Ovary (tissue), 3 donors: ENCODE measurements at regions not wholly inside any gene's neighbourhood (a gene's known extent, or its start where the extent isn't known, plus 50 kb on each side); places are given as distances from the start of the nearest gene placed in this dataset.

Source experiments
- POLR2A ChIP-seq: fragments of 450-650 bp; IDR thresholded peaks from one replicate; pipeline ENCODE4 v1.6.1; 2017; ENCODE audit warnings: antibody characterized with exemption, mild to moderate bottlenecking, moderate library complexity
- TF ChIP-seq, protein P1 (sequence below), 3 donors: fragments of 450-650 bp in 2 of 3; fragments of 200-600 bp in 1 of 3; IDR thresholded peaks; one replicate each; pipeline versions ENCODE4 v1.5.1 to v1.8.0; 2016 to 2022; ENCODE audit warnings: antibody characterized with exemption in 3 of 3, mild to moderate bottlenecking in 1 of 3
- donor health status: DM: no; HTN: no; CAD: no.

DNA sequence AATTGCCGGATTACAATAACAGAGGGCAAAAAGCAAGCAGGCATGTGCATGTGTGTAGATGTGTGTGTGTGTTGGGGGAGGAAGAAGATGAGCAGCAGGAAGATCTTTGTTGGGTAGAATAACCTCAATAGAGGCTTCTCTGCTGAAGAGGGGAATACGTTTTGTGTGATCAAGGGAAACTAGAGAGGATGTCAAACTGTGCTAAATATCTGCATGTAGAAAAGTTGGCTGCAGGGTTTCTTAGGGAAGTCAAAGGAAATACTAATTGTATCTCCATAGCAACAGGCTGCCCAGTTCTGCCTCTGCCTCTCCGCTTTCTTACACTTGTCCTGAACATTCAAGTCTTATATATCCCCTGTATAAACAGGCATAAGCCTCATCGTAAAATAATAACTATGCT is 190.1 kb upstream of the RND3 start:
- TF ChIP-seq, protein P1, sequence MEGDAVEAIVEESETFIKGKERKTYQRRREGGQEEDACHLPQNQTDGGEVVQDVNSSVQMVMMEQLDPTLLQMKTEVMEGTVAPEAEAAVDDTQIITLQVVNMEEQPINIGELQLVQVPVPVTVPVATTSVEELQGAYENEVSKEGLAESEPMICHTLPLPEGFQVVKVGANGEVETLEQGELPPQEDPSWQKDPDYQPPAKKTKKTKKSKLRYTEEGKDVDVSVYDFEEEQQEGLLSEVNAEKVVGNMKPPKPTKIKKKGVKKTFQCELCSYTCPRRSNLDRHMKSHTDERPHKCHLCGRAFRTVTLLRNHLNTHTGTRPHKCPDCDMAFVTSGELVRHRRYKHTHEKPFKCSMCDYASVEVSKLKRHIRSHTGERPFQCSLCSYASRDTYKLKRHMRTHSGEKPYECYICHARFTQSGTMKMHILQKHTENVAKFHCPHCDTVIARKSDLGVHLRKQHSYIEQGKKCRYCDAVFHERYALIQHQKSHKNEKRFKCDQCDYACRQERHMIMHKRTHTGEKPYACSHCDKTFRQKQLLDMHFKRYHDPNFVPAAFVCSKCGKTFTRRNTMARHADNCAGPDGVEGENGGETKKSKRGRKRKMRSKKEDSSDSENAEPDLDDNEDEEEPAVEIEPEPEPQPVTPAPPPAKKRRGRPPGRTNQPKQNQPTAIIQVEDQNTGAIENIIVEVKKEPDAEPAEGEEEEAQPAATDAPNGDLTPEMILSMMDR (IDR thresholded peaks at IDR 0.05) = no peak
- no peak for TF ChIP-seq POLR2A
